ENCODE measurements at regions not wholly inside any gene's neighbourhood (a gene's known extent, or its start where the extent isn't known, plus 50 kb on each side); places are given as distances from the start of the nearest gene placed in this dataset.

DNA sequence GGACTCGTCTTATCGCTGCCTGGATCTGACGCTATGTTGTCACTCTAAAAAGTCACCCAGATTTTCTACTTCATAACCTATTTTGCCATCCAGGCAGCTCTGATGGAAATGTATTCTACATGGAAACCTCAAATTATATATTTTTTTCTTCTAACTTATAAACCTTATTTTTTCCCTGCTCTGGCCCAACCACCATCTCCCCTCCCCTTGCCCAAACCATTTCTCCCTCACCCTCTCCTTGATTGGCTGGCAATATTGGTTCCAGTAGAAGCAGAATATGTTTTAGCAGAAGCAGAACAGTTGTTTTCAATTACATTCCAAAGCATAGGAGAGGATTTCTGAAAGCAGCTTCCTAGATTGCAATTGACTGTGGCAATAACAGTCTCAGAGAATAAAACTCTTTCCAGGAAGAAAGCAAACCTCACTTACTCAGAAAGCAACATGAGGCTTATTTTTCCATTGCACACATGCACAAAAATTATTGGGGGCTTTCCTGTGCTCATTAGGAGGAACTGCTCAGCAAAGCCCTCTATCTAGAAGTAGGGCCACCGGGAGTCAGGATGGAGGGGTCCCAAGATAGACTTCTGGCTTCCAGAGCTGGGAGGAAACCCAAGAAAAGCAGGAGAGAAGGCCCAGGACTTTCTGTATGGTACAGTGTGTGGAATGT, 191.8 kb downstream of the ESM1 start:
- TF ChIP-seq, protein P1, sequence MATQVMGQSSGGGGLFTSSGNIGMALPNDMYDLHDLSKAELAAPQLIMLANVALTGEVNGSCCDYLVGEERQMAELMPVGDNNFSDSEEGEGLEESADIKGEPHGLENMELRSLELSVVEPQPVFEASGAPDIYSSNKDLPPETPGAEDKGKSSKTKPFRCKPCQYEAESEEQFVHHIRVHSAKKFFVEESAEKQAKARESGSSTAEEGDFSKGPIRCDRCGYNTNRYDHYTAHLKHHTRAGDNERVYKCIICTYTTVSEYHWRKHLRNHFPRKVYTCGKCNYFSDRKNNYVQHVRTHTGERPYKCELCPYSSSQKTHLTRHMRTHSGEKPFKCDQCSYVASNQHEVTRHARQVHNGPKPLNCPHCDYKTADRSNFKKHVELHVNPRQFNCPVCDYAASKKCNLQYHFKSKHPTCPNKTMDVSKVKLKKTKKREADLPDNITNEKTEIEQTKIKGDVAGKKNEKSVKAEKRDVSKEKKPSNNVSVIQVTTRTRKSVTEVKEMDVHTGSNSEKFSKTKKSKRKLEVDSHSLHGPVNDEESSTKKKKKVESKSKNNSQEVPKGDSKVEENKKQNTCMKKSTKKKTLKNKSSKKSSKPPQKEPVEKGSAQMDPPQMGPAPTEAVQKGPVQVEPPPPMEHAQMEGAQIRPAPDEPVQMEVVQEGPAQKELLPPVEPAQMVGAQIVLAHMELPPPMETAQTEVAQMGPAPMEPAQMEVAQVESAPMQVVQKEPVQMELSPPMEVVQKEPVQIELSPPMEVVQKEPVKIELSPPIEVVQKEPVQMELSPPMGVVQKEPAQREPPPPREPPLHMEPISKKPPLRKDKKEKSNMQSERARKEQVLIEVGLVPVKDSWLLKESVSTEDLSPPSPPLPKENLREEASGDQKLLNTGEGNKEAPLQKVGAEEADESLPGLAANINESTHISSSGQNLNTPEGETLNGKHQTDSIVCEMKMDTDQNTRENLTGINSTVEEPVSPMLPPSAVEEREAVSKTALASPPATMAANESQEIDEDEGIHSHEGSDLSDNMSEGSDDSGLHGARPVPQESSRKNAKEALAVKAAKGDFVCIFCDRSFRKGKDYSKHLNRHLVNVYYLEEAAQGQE (IDR thresholded peaks at IDR 0.05; ENCODE audit: insufficient read depth in 1 of 2, low read depth in 2 of 2, low read length in 2 of 2) = no peak
- TF ChIP-seq FOXP2 (optimal IDR thresholded peaks at IDR 0.05; ENCODE audit: borderline replicate concordance, extremely low read depth, extremely low read length, insufficient read depth) = no peak
- TF ChIP-seq SIN3A (IDR thresholded peaks at IDR 0.05; ENCODE audit: borderline replicate concordance, insufficient read depth, low read length) = no peak
- TF ChIP-seq TAF1 (IDR thresholded peaks at IDR 0.05; ENCODE audit: borderline replicate concordance, insufficient read depth, low read length) = no peak
- no peak for TF ChIP-seq POLR2AphosphoS5 (IDR thresholded peaks at IDR 0.05; ENCODE audit: low read depth, low read length)

DNA sequence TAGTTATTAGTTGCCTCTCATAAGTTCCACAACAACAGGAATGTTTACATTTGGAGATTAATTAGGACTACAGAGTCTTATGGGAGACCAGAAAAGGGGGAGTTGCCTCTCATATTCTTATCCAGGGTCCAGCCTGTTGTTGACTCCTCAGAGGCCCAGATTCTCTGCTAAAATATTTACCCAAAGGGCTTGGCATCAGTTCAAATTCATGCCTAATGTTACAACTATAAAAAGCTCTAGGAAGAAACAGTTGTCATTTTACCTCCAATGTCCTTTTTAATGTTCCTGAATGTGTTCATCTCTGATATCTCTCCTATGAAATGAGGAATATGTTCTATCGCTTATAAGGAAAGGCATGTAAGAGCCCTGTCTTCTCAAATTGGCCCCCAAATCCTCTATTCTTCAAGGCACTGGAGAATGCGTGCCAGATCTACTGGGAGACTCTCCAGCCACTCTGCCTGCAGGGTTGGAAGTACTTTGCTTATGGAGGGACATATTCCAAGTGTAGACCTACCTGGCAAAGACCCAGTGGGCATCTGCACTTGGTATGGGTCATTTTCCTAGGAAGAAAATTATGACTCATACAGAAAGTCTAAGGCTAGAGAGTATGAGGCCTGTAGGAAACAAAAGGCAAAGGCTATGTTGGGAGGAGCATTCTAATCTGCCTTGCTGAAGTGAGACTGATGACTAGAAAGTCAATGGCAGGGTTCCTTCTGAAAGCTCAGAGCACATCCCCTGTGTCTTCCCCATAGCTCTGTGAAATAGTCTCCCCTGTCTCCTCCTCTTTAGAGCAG, 192.6 kb downstream of the ESM1 start:
- TF ChIP-seq FOXP2 (optimal IDR thresholded peaks at IDR 0.05; ENCODE audit: borderline replicate concordance, extremely low read depth, extremely low read length, insufficient read depth) (no peak), POLR2AphosphoS5 (IDR thresholded peaks at IDR 0.05; ENCODE audit: low read depth, low read length) (no peak), SIN3A (IDR thresholded peaks at IDR 0.05; ENCODE audit: borderline replicate concordance, insufficient read depth, low read length) (no peak), TAF1 (IDR thresholded peaks at IDR 0.05; ENCODE audit: borderline replicate concordance, insufficient read depth, low read length) (no peak)
- TF ChIP-seq, protein P1 (IDR thresholded peaks at IDR 0.05; ENCODE audit: insufficient read depth in 1 of 2, low read depth in 2 of 2, low read length in 2 of 2) = no peak

DNA sequence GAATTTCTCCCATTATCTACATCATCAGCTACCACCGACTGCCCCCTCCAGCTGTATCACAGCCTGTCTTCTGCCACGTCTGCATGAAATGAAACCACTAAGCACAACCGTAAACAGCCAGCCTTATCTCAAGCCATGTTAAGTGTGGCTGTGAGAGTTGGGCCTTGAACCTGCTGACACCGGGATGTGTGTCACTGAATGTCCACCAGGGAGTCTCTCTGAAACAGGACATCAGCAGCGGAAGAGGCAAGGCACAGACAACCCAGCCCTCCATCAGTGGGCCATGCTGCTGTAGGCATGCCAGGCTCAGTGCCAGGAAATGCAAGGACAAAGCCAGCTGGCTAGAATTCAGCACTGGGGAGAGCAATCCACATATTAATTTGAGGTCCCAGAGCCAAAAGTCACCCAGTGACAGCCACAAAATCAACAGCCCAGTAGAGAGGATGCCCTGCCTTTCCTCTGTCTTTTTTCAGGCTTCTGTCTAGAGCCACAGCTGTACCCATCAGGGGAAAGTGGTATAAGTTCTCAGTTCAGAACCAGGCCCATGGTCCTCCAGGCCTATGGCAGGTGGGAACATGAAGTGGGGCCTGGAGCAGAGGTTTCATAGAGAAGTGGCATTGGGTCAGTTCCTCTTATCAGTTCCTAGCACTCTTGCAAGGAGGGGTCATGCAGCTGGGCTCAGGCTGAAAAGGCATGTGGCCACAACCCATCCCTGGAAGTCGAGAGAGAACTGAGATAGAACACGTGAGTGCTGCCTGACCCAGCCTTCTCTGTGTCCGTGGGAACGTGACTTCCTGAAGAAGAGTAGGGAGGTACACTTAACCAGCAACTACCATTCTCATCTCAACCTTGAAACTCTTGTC, 199.4 kb downstream of the ESM1 start:
- TF ChIP-seq POLR2AphosphoS5 (IDR thresholded peaks at IDR 0.05; ENCODE audit: low read depth, low read length) (no peak), SIN3A (IDR thresholded peaks at IDR 0.05; ENCODE audit: borderline replicate concordance, insufficient read depth, low read length) (no peak)
- TF ChIP-seq, protein P1 (IDR thresholded peaks at IDR 0.05; ENCODE audit: insufficient read depth in 1 of 2, low read depth in 2 of 2, low read length in 2 of 2) = peak; percentile 39 to 70; a peak in 1 of 4 replicates

GRCh38 chr5:54778783-54779182, 206.6 kb downstream of the ESM1 start:
- no peak for TF ChIP-seq POLR2AphosphoS5 (IDR thresholded peaks at IDR 0.05; ENCODE audit: low read depth, low read length)
- TF ChIP-seq TAF1 (IDR thresholded peaks at IDR 0.05; ENCODE audit: borderline replicate concordance, insufficient read depth, low read length) = no peak
- no peak for TF ChIP-seq SIN3A (IDR thresholded peaks at IDR 0.05; ENCODE audit: borderline replicate concordance, insufficient read depth, low read length)
- no peak for TF ChIP-seq FOXP2 (optimal IDR thresholded peaks at IDR 0.05; ENCODE audit: borderline replicate concordance, extremely low read depth, extremely low read length, insufficient read depth)

DNA sequence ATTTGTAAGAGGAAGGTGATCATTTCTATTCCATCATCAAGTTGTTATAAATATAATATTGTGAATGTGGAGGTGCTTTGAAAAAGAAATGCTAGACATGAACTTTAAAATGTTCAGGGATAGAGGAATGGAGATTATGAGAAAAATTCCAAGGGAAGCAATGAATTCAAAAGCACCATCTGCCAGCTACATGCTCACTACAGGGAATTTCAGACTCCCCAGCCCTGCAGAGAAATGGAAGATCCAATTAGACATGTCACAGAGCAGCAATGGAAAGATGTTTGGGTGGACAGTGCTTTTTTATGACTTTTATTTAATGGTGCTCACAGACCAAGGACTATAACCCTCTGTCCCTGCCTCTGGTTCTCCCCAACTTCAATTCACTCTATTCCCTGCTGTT, 209.7 kb downstream of the ESM1 start:
- no peak for TF ChIP-seq TAF1 (IDR thresholded peaks at IDR 0.05; ENCODE audit: borderline replicate concordance, insufficient read depth, low read length)
- TF ChIP-seq POLR2AphosphoS5 (IDR thresholded peaks at IDR 0.05; ENCODE audit: low read depth, low read length) = no peak
- TF ChIP-seq, protein P1 (IDR thresholded peaks at IDR 0.05; ENCODE audit: insufficient read depth in 1 of 2, low read depth in 2 of 2, low read length in 2 of 2) = no peak
- no peak for TF ChIP-seq SIN3A (IDR thresholded peaks at IDR 0.05; ENCODE audit: borderline replicate concordance, insufficient read depth, low read length)
- TF ChIP-seq FOXP2 (optimal IDR thresholded peaks at IDR 0.05; ENCODE audit: borderline replicate concordance, extremely low read depth, extremely low read length, insufficient read depth) = no peak

All from PFSK-1 (cell line).